Vagina (tissue), 2 donors: ENCODE measurements at regions not wholly inside any gene's neighbourhood (a gene's known extent, or its start where the extent isn't known, plus 50 kb on each side); places are given as distances from the start of the nearest gene placed in this dataset.

ENCODE experiments used
- POLR2AphosphoS5 ChIP-seq, 2 donors: sonication (generic); formaldehyde crosslinking; IDR thresholded peaks; one replicate each; pipeline ENCODE4 v1.9.0; 2017; ENCODE audit warnings: antibody characterized with exemption in 2 of 2, mild to moderate bottlenecking in 2 of 2, low read depth in 1 of 2; ENCODE audit not compliant: insufficient read depth in 1 of 2
- TF ChIP-seq, protein P1 (sequence below), 3 experiments: fragments of 450-650 bp in 2 of 3; fragments of 200-600 bp in 1 of 3; sonication (generic) in 1 of 3; IDR thresholded peaks; one replicate each; pipeline ENCODE4 v1.5.1; 2017 to 2019; ENCODE audit warnings: antibody characterized with exemption in 3 of 3, mild to moderate bottlenecking in 2 of 3, moderate library complexity in 2 of 3

DNA sequence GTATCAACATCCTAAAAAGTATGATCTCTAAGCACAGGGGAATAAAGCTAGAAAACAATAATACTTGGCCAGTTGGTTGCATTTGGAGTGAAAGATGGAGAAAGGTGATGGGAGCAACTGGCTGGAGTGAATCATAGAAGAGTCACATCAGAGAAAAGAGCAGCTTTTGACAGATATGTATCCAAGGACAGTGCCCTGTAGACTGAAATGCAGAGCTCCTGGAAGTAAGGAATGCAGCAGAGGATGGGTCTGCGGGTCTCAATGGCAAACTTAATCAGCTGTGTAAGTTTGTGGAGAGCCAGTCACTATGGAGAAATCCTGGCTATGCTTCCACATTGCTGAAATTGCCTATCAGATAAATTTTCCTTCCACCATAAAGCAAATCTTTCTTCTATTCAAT is 218.1 kb upstream of the PRNP start:
- no peak for TF ChIP-seq POLR2AphosphoS5 (IDR thresholded peaks at IDR 0.05; ENCODE audit: insufficient read depth in 1 of 2, low read depth in 1 of 2)
- TF ChIP-seq, protein P1, sequence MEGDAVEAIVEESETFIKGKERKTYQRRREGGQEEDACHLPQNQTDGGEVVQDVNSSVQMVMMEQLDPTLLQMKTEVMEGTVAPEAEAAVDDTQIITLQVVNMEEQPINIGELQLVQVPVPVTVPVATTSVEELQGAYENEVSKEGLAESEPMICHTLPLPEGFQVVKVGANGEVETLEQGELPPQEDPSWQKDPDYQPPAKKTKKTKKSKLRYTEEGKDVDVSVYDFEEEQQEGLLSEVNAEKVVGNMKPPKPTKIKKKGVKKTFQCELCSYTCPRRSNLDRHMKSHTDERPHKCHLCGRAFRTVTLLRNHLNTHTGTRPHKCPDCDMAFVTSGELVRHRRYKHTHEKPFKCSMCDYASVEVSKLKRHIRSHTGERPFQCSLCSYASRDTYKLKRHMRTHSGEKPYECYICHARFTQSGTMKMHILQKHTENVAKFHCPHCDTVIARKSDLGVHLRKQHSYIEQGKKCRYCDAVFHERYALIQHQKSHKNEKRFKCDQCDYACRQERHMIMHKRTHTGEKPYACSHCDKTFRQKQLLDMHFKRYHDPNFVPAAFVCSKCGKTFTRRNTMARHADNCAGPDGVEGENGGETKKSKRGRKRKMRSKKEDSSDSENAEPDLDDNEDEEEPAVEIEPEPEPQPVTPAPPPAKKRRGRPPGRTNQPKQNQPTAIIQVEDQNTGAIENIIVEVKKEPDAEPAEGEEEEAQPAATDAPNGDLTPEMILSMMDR (IDR thresholded peaks at IDR 0.05): no peak
